Breast epithelium (tissue), 4 donors: ENCODE measurements at regions not wholly inside any gene's neighbourhood (a gene's known extent, or its start where the extent isn't known, plus 50 kb on each side); places are given as distances from the start of the nearest gene placed in this dataset.

Source experiments
- DNase-seq, 2 donors: peaks; one replicate each; pipeline ENCODE4 v3.0.0-alpha.2; 2019; ENCODE audit warnings: low spot score in 2 of 2
- H3K27ac ChIP-seq, 2 donors: fragments of 200-600 bp; sonication (generic) in 1 of 2; one replicate each; pipeline ENCODE4 v1.5.1; 2016 to 2019; ENCODE audit warnings: mild to moderate bottlenecking in 1 of 2
- H3K27me3 ChIP-seq, 2 donors: fragments of 200-600 bp; sonication (generic) in 1 of 2; one replicate each; pipeline versions ENCODE4 v1.5.1 to v1.6.0; 2017 to 2019; ENCODE audit warnings: control low read depth in 1 of 2, mild to moderate bottlenecking in 1 of 2
- H3K36me3 ChIP-seq: fragments of 200-600 bp; one replicate; pipeline ENCODE4 v1.5.1; 2019
- H3K4me1 ChIP-seq, 2 donors: fragments of 200-600 bp; sonication (generic); one replicate each; pipeline ENCODE4 v1.5.1; 2016 to 2019; ENCODE audit warnings: control low read depth in 1 of 2
- H3K4me3 ChIP-seq, 3 donors: fragments of 200-600 bp; sonication (generic); 1 replicate in 2 of 3; 2 replicates in 1 of 3; pipeline ENCODE4 v1.5.1; 2016 to 2019; ENCODE audit warnings: mild to moderate bottlenecking in 3 of 3, moderate library complexity in 2 of 3
- H3K9me3 ChIP-seq, 2 donors: fragments of 200-600 bp; sonication (generic) in 1 of 2; one replicate each; pipeline ENCODE4 v1.5.1; 2016 to 2019; ENCODE audit warnings: control low read depth in 1 of 2
- POLR2A ChIP-seq: fragments of 450-650 bp; IDR thresholded peaks from one replicate; pipeline ENCODE4 v1.6.1; 2016; ENCODE audit warnings: antibody characterized with exemption, mild to moderate bottlenecking, moderate library complexity
- POLR2AphosphoS5 ChIP-seq, 3 donors: sonication (generic); formaldehyde crosslinking; IDR thresholded peaks; one replicate each; pipeline ENCODE4 v1.6.1; 2017; ENCODE audit warnings: antibody characterized with exemption in 3 of 3
- intact Hi-C: fragments of 100-400 bp; cut with DNase I; formaldehyde crosslinking; loops from one replicate; pipeline ENCODE4 v1.15.1; 2023; ENCODE audit warnings: low total_unique reads
- TF ChIP-seq, protein P1 (sequence below), 3 donors: fragments of 450-650 bp; IDR thresholded peaks; one replicate each; pipeline ENCODE4 v1.5.1; 2016 to 2017; ENCODE audit warnings: antibody characterized with exemption in 3 of 3, mild to moderate bottlenecking in 3 of 3, moderate library complexity in 3 of 3

DNA sequence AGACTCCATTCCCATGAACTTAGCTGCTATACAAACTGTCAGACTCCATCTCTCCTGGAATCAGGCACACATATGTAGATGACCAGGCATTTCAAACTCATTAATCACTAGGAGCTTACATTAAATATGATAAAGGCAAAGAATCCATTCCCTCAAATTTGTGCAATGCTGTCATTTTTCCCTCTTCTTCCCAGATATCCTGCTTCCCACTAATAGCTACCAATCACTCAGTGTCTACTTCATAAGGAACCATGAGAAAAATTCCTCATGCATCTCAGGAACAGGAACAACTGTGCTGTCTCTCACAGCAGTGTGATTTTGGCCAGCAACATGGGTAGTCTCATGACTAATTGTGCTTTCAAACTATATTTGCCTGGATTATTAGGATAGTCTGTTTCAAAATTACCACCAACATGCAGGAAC, 133.9 kb downstream of the DKK1 start:
- Histone ChIP-seq H3K4me1 (no peaks in the 10 kb centered on the region), H3K9me3 (no peaks in the 10 kb centered on the region), H3K27ac (no peak overlapping the region), H3K36me3 (no peaks in the 10 kb centered on the region), H3K4me3 (no peak overlapping the region), H3K27me3 (no peaks in the 10 kb centered on the region)
- intact Hi-C loops, result no loop called here
- no peak for DNase-seq
- TF ChIP-seq POLR2AphosphoS5 (IDR thresholded peaks at IDR 0.05) (no peak), POLR2A (no peak)
- TF ChIP-seq, protein P1, sequence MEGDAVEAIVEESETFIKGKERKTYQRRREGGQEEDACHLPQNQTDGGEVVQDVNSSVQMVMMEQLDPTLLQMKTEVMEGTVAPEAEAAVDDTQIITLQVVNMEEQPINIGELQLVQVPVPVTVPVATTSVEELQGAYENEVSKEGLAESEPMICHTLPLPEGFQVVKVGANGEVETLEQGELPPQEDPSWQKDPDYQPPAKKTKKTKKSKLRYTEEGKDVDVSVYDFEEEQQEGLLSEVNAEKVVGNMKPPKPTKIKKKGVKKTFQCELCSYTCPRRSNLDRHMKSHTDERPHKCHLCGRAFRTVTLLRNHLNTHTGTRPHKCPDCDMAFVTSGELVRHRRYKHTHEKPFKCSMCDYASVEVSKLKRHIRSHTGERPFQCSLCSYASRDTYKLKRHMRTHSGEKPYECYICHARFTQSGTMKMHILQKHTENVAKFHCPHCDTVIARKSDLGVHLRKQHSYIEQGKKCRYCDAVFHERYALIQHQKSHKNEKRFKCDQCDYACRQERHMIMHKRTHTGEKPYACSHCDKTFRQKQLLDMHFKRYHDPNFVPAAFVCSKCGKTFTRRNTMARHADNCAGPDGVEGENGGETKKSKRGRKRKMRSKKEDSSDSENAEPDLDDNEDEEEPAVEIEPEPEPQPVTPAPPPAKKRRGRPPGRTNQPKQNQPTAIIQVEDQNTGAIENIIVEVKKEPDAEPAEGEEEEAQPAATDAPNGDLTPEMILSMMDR (IDR thresholded peaks at IDR 0.05), result no peak

DNA sequence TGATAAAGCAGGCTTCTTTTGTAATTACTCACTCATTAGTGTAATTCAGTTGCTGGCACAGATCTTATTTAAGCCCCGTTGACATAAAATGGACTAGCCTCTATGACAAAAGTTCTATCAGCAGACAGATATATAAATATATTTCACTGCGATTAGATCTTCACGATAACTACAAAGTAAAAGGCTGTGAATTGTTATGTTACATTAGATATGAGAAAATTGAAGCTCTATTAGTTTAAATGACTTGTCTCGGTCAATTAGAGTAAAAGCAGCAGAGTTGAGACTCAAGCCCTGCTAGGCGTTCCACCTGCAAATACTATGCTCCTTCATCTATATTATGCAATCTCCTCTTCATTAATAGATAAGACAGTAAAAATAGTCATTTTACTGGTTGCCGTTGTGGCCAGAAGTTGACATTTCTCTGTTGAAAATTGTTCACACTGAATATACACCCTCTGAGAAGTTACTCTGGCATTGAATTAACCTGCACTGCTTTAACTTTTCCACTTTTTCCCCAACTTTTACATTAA, 136.7 kb downstream of the DKK1 start:
- no peak for DNase-seq
- Histone ChIP-seq H3K27me3 (no peaks in the 10 kb centered on the region), H3K4me1 (no peaks in the 10 kb centered on the region), H3K9me3 (no peaks in the 10 kb centered on the region), H3K4me3 (no peak overlapping the region), H3K27ac (no peak overlapping the region), H3K36me3 (no peaks in the 10 kb centered on the region)
- intact Hi-C loops, result loop anchor here (5.0 kb wide), 1 partner anchor 1329 kb away; no protein-coding TSS in a partner anchor
- TF ChIP-seq POLR2A (no peak), POLR2AphosphoS5 (IDR thresholded peaks at IDR 0.05) (no peak)
- TF ChIP-seq, protein P1 (IDR thresholded peaks at IDR 0.05), result no peak

DNA sequence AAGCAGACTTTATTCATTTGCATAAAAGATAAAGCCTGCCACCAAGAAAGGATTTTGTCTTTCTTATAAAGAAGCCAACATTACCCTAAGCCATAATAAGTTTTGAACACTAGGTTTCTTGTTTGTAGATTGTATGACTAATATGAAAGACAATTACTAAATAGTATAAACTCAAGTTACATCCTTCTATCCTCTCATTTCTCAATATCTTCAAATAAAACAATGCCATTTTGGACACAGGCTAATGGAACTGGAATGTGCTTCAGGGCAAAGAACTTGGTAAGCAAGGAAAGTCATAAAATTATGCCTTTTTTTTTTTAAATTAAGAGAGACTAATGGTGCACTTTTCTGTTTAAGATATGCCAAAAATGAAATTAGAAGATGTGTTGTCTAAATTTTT, 137.7 kb downstream of the DKK1 start:
- Histone ChIP-seq H3K27me3 (no peaks in the 10 kb centered on the region), H3K4me1 (no peaks in the 10 kb centered on the region), H3K36me3 (no peaks in the 10 kb centered on the region), H3K27ac (no peak overlapping the region), H3K4me3 (no peak overlapping the region), H3K9me3 (no peaks in the 10 kb centered on the region)
- intact Hi-C loops, result loop anchor here (5.0 kb wide), 1 partner anchor 1330 kb away; no protein-coding TSS in a partner anchor
- no peak for DNase-seq
- TF ChIP-seq POLR2AphosphoS5 (IDR thresholded peaks at IDR 0.05), result no peak
- no peak for TF ChIP-seq POLR2A
- TF ChIP-seq, protein P1 (IDR thresholded peaks at IDR 0.05), result no peak

DNA sequence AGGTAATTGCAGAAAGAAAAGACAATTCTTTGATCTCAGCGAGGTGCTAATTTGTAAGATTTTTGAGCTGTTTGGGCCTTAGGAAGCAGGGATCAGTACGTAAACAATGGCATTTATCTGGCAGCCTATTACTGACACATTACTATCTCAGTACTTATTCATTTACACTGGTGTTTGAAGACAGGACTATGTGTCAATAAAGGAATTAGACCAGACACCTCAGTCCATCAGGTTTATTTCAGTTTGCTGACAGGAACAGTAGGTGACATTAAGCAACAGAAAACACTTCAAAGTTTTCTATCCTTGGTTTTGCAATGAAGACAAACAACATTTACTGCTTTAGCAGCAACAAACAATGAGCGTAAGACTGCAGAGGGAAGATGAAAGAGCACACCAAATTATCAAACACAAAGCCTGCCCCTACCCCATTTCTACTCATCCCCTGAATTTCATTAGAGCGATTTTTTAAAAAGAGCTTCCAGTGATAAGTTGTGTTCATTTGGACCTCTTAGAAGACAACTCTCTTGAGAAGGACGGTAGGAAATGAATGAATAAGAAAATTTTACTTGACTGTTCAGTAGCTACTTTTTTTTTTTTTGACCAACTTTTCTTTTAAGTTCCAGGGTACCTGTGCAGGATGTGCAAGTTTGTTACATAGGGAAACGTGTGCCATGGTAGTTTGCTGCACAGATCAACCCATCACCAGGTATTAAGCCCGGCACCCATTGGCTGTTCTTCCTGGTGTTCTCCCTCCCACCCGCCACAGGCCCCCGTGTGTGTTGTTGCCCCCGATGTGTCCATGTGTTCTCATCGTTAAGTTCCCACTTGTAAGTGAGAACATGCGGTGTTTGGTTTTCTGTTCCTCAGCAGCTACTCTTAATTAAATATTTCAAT, 138.8 kb downstream of the DKK1 start:
- TF ChIP-seq, protein P1 (IDR thresholded peaks at IDR 0.05), result no peak
- TF ChIP-seq POLR2AphosphoS5 (IDR thresholded peaks at IDR 0.05) (no peak), POLR2A (no peak)
- Histone ChIP-seq H3K9me3 (no peaks in the 10 kb centered on the region), H3K27ac (no peak overlapping the region), H3K36me3 (no peaks in the 10 kb centered on the region), H3K4me1 (no peaks in the 10 kb centered on the region), H3K27me3 (no peaks in the 10 kb centered on the region), H3K4me3 (no peak overlapping the region)
- DNase-seq, result no peak
- intact Hi-C loops, result loop anchor here (5.0 kb wide), 1 partner anchor 1331 kb away; no protein-coding TSS in a partner anchor

DNA sequence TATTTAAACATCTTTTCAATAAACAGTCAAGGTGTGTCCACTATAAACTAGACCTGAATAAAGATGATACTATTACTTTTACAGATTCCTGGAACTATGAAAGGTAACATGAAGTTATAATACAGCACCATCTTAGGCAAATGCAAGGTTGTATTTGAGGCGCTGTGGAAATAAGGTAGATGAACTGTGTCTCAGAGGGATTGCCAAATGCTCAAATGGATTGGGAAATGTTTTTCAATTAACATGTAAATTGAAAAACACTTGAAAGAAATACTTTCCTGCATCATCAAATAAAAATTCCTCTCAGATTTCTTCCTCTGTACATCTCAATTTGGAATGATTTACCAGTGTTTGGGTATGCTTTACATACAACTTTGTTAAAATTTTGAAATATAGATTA, 139.4 kb downstream of the DKK1 start:
- no peaks in the 10 kb centered on the region for H3K36me3 ChIP-seq
- H3K9me3 ChIP-seq, result no peaks in the 10 kb centered on the region
- H3K27me3 ChIP-seq, result no peaks in the 10 kb centered on the region
- H3K27ac ChIP-seq, result no peak overlapping the region
- no peak overlapping the region for H3K4me3 ChIP-seq
- intact Hi-C loops, result loop anchor here (5.0 kb wide), 1 partner anchor 1331 kb away; no protein-coding TSS in a partner anchor
- no peak for DNase-seq
- H3K4me1 ChIP-seq, result no peaks in the 10 kb centered on the region
- TF ChIP-seq POLR2AphosphoS5 (IDR thresholded peaks at IDR 0.05) (no peak), POLR2A (no peak)
- TF ChIP-seq, protein P1 (IDR thresholded peaks at IDR 0.05), result no peak
